ENCODE measurements at regions not wholly inside any gene's neighbourhood (a gene's known extent, or its start where the extent isn't known, plus 50 kb on each side); places are given as distances from the start of the nearest gene placed in this dataset.

- ATAC-seq (replicated peaks in 1 of 2) (no peak), DNase-seq (no peak)
- Mint-ChIP-seq H3K4me3 (no peak overlapping the region), H3K36me3 (ENCODE audit: insufficient read depth in 2 of 2) (no peaks in the 10 kb centered on the region), H3K27me3 (ENCODE audit: low read depth) (no peaks in the 10 kb centered on the region), H3K4me1 (ENCODE audit: low read depth) (no peaks in the 10 kb centered on the region), H3K9me3 (peaks cover 14% of the 10 kb centered on the region in 2 donors), H3K27ac (no peak overlapping the region)
Measured at GRCh38 chr5:125162714-125163113, 416.3 kb upstream of the ZNF608 start.

GRCh38 chr5:125169396-125169795 is 423.0 kb upstream of the ZNF608 start:
- Mint-ChIP-seq H3K36me3 (ENCODE audit: insufficient read depth in 2 of 2) (no peaks in the 10 kb centered on the region), H3K4me3 (no peak overlapping the region), H3K27ac (no peak overlapping the region), H3K27me3 (ENCODE audit: low read depth) (no peaks in the 10 kb centered on the region), H3K4me1 (ENCODE audit: low read depth) (no peaks in the 10 kb centered on the region), H3K9me3 (peaks cover 1 to 7% of the 10 kb centered on the region in 2 donors)
- DNase-seq (no peak), ATAC-seq (replicated peaks in 1 of 2) (no peak)

GRCh38 chr5:125171641-125172040 is 425.2 kb upstream of the ZNF608 start:
- peaks cover 0 to 1% of the 10 kb centered on the region in 2 donors for H3K9me3 Mint-ChIP-seq
- H3K4me1 Mint-ChIP-seq (ENCODE audit: low read depth) = no peaks in the 10 kb centered on the region
- H3K27ac Mint-ChIP-seq = no peak overlapping the region
- no peak overlapping the region for H3K4me3 Mint-ChIP-seq
- ATAC-seq (replicated peaks in 1 of 2) (no peak), DNase-seq (no peak)
- H3K36me3 Mint-ChIP-seq (ENCODE audit: insufficient read depth in 2 of 2) = no peaks in the 10 kb centered on the region
- H3K27me3 Mint-ChIP-seq (ENCODE audit: low read depth) = no peaks in the 10 kb centered on the region

DNA sequence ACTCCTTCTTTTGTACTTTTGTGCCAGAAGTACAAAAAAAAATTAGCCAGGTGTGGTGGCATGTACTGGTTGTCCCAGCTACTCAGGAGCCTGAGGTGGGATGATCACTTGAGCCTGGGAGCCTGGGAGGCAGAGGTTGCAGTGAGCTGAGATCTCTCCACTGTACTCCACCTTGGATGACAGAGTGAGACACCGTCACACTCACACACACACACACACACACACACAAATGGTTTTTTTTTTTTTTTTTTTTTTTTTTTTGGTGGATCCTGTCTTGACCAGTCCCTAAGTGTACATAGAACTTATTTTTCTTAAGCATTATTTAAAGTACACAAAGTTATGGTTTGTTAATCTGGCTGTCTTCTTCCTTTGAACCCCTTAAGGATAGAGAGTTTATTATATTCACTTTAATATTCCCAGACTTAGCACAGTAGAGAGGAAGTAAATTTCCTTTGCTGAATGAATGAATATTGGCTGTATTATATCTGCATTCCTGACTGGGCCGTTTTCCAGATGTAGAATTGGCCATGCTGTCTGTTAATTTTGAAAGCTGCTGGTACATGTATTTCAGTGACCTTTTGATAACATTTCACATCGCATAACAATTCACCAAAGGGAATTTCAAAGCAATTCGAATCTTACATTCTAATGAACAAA is 429.0 kb upstream of the ZNF608 start:
- no peaks in the 10 kb centered on the region for H3K36me3 Mint-ChIP-seq (ENCODE audit: insufficient read depth in 2 of 2)
- DNase-seq (no peak), ATAC-seq (replicated peaks in 1 of 2) (no peak)
- H3K9me3 Mint-ChIP-seq = peaks cover 5 to 6% of the 10 kb centered on the region in 2 donors
- H3K4me1 Mint-ChIP-seq (ENCODE audit: low read depth) = no peaks in the 10 kb centered on the region
- no peak overlapping the region for H3K27ac Mint-ChIP-seq
- H3K4me3 Mint-ChIP-seq = no peak overlapping the region
- H3K27me3 Mint-ChIP-seq (ENCODE audit: low read depth) = no peaks in the 10 kb centered on the region

DNA sequence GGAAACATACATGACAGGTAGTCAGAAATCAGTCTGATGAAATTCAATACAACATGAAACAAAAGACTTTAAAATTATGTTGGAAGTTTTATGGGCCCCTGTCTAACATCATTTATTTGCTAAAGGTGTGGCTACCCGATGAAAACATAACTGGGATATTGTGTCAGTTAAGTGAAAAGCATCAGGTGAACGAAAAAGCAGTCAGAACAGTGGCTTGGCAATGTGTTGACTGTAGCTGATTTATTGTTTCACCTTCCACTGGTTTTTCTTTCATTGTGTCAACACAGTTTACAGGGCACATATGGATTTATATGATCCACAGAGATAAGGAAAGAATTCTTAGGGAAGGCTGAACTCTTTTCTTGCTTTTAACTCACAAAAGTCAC is 429.6 kb upstream of the ZNF608 start:
- ATAC-seq (replicated peaks in 1 of 2) (no peak), DNase-seq (no peak)
- Mint-ChIP-seq H3K4me3 (no peak overlapping the region), H3K27me3 (ENCODE audit: low read depth) (no peaks in the 10 kb centered on the region), H3K9me3 (peaks cover 5 to 6% of the 10 kb centered on the region in 2 donors), H3K4me1 (ENCODE audit: low read depth) (no peaks in the 10 kb centered on the region), H3K36me3 (ENCODE audit: insufficient read depth in 2 of 2) (no peaks in the 10 kb centered on the region), H3K27ac (no peak overlapping the region)

- H3K27ac Mint-ChIP-seq = no peak overlapping the region
- no peaks in the 10 kb centered on the region for H3K27me3 Mint-ChIP-seq (ENCODE audit: low read depth)
- ATAC-seq (replicated peaks in 1 of 2) (no peak), DNase-seq (no peak)
- peaks cover 5% of the 10 kb centered on the region in 2 donors for H3K9me3 Mint-ChIP-seq
- no peaks in the 10 kb centered on the region for H3K4me1 Mint-ChIP-seq (ENCODE audit: low read depth)
- no peaks in the 10 kb centered on the region for H3K36me3 Mint-ChIP-seq (ENCODE audit: insufficient read depth in 2 of 2)
- H3K4me3 Mint-ChIP-seq = no peak overlapping the region
Measured at GRCh38 chr5:125177340-125177739, 430.9 kb upstream of the ZNF608 start.

GRCh38 chr5:125179612-125180011 is 433.2 kb upstream of the ZNF608 start:
- Mint-ChIP-seq H3K36me3 (ENCODE audit: insufficient read depth in 2 of 2) (no peaks in the 10 kb centered on the region), H3K4me3 (no peak overlapping the region), H3K4me1 (ENCODE audit: low read depth) (no peaks in the 10 kb centered on the region), H3K27me3 (ENCODE audit: low read depth) (no peaks in the 10 kb centered on the region), H3K9me3 (peaks cover 5% of the 10 kb centered on the region in 2 donors), H3K27ac (no peak overlapping the region)
- DNase-seq (no peak), ATAC-seq (replicated peaks in 1 of 2) (no peak)

- no peak overlapping the region for H3K4me3 Mint-ChIP-seq
- H3K27ac Mint-ChIP-seq = no peak overlapping the region
- H3K36me3 Mint-ChIP-seq (ENCODE audit: insufficient read depth in 2 of 2) = no peaks in the 10 kb centered on the region
- H3K27me3 Mint-ChIP-seq (ENCODE audit: low read depth) = no peaks in the 10 kb centered on the region
- no peaks in the 10 kb centered on the region for H3K4me1 Mint-ChIP-seq (ENCODE audit: low read depth)
- peaks cover 5% of the 10 kb centered on the region in 2 donors for H3K9me3 Mint-ChIP-seq
- ATAC-seq (replicated peaks in 1 of 2) = no peak
- DNase-seq = no peak
Measured at GRCh38 chr5:125180231-125180829, 433.9 kb upstream of the ZNF608 start.

DNA sequence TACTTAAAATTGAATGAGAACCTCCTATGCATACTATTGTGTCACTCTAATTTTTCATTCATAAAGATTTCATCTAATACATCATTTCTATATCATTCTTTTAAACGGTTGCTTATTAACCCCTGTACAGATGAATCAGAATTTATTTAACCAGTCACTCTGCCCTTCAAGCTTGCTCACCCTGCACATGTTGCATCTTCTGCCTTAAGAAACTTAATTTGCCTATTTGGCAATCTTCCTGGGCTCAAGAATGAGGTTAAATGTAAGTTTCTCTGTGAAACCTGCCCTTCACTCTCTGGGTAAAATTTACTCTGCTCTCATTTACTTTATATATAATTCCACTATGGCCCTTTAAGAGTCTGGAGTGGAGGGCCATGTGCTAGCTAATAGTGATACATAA is 434.7 kb upstream of the ZNF608 start:
- no peaks in the 10 kb centered on the region for H3K36me3 Mint-ChIP-seq (ENCODE audit: insufficient read depth in 2 of 2)
- DNase-seq = no peak
- H3K9me3 Mint-ChIP-seq = peaks cover 5% of the 10 kb centered on the region in 2 donors
- H3K27me3 Mint-ChIP-seq (ENCODE audit: low read depth) = no peaks in the 10 kb centered on the region
- H3K4me3 Mint-ChIP-seq = no peak overlapping the region
- no peak overlapping the region for H3K27ac Mint-ChIP-seq
- ATAC-seq (replicated peaks in 1 of 2) = no peak
- no peaks in the 10 kb centered on the region for H3K4me1 Mint-ChIP-seq (ENCODE audit: low read depth)

- Mint-ChIP-seq H3K4me3 (no peak overlapping the region), H3K27me3 (ENCODE audit: low read depth) (no peaks in the 10 kb centered on the region), H3K36me3 (ENCODE audit: insufficient read depth in 2 of 2) (no peaks in the 10 kb centered on the region), H3K9me3 (peaks cover 5% of the 10 kb centered on the region in 2 donors), H3K4me1 (ENCODE audit: low read depth) (no peaks in the 10 kb centered on the region), H3K27ac (no peak overlapping the region)
- ATAC-seq (replicated peaks in 1 of 2) (no peak), DNase-seq (no peak)
Measured at GRCh38 chr5:125181955-125182354, 435.5 kb upstream of the ZNF608 start.

- H3K27ac Mint-ChIP-seq = no peak overlapping the region
- DNase-seq (no peak), ATAC-seq (replicated peaks in 1 of 2) (no peak)
- no peaks in the 10 kb centered on the region for H3K4me1 Mint-ChIP-seq (ENCODE audit: low read depth)
- H3K4me3 Mint-ChIP-seq = no peak overlapping the region
- no peaks in the 10 kb centered on the region for H3K27me3 Mint-ChIP-seq (ENCODE audit: low read depth)
- peaks cover 2 to 4% of the 10 kb centered on the region in 2 donors for H3K9me3 Mint-ChIP-seq
- no peaks in the 10 kb centered on the region for H3K36me3 Mint-ChIP-seq (ENCODE audit: insufficient read depth in 2 of 2)
Measured at GRCh38 chr5:125185740-125186139, 439.3 kb upstream of the ZNF608 start.

DNA sequence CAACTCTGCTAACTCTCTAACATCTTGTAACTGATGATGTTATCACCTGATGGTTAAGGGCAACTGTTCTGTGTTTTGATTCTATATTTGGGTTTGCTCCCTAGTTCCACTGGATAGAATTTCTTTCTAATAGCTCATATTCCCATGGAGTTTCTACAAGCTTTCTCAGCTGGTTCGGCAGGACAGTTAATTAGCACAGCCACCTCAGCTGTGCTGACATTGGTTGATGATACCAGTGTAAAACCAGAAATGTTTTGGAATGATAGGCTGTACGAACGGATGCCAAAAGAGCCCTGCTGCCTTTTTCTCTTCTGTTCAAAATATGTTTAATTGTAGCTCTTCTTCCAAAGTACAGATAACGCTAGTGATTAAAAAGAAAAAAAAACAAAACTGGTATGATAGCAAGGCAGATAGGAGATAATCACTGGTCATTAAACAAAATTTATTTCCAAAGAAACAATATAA is 440.5 kb upstream of the ZNF608 start:
- Mint-ChIP-seq H3K9me3 (peaks cover 2 to 4% of the 10 kb centered on the region in 2 donors), H3K36me3 (ENCODE audit: insufficient read depth in 2 of 2) (no peaks in the 10 kb centered on the region), H3K4me3 (no peak overlapping the region), H3K27ac (no peak overlapping the region), H3K27me3 (ENCODE audit: low read depth) (no peaks in the 10 kb centered on the region), H3K4me1 (ENCODE audit: low read depth) (no peaks in the 10 kb centered on the region)
- ATAC-seq (replicated peaks in 1 of 2) (no peak), DNase-seq (no peak)

DNA sequence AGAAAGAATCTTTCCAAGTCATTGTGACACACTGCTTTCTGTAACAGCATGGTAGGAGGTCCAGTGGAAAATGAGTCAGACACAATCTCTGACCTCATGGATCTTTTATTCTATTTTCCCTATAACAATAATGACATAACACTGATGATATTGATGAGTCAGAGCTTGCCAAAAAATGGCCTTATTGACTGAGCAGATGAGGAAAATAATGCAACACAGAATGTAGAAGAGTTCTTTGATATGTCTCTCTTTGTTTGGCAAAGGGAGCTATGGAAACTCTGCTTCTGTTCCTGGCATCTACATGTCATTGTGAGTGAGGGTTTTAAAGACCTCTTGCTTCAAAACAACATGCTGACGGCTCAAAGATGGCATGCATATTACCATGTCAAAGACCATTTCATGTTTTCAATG is 443.1 kb upstream of the ZNF608 start:
- Mint-ChIP-seq H3K36me3 (ENCODE audit: insufficient read depth in 2 of 2) (no peaks in the 10 kb centered on the region), H3K27ac (no peak overlapping the region), H3K27me3 (ENCODE audit: low read depth) (no peaks in the 10 kb centered on the region), H3K9me3 (peaks cover 2 to 6% of the 10 kb centered on the region in 2 donors), H3K4me1 (ENCODE audit: low read depth) (no peaks in the 10 kb centered on the region), H3K4me3 (no peak overlapping the region)
- DNase-seq (no peak), ATAC-seq (replicated peaks in 1 of 2) (no peak)
